Smooth muscle cell (in vitro differentiated cells): ENCODE measurements at regions not wholly inside any gene's neighbourhood (a gene's known extent, or its start where the extent isn't known, plus 50 kb on each side); places are given as distances from the start of the nearest gene placed in this dataset.

ENCODE experiments used
- DNase-seq: peaks from one replicate; lab custom pipeline; 2025; ENCODE audit not compliant: unreplicated experiment; lab: John Stamatoyannopoulos, UW
- H2AFZ ChIP-seq: fragments of 200-600 bp; sonication (generic); 2 replicates; pipeline ENCODE4 v1.6.0; 2016; ENCODE audit warnings: antibody characterized with exemption, low read depth, mild to moderate bottlenecking
- H3F3A ChIP-seq: fragments of 200-600 bp; sonication (generic); 2 replicates; pipeline ENCODE4 v1.6.0; 2017; ENCODE audit warnings: antibody characterized with exemption, low read depth
- H3K27ac ChIP-seq: fragments of 200-600 bp; sonication (generic); 2 replicates; pipeline ENCODE4 v1.5.1; 2016; ENCODE audit warnings: low read depth, mild to moderate bottlenecking
- H3K27me3 ChIP-seq: fragments of 200-600 bp; sonication (generic); 2 replicates; pipeline ENCODE4 v1.6.1; 2016; ENCODE audit warnings: low read depth, mild to moderate bottlenecking
- H3K36me3 ChIP-seq: fragments of 200-600 bp; sonication (generic); 2 replicates; pipeline ENCODE4 v1.5.1; 2016; ENCODE audit warnings: low read depth
- H3K4me1 ChIP-seq: fragments of 200-600 bp; sonication (generic); 2 replicates; pipeline ENCODE4 v1.5.1; 2016; ENCODE audit warnings: low read depth
- H3K4me2 ChIP-seq: fragments of 200-600 bp; sonication (generic); 2 replicates; pipeline ENCODE4 v1.6.0; 2016; ENCODE audit warnings: mild to moderate bottlenecking
- H3K4me3 ChIP-seq: fragments of 200-600 bp; sonication (generic); 2 replicates; pipeline ENCODE4 v1.5.1; 2016; ENCODE audit warnings: mild to moderate bottlenecking
- H3K79me2 ChIP-seq: fragments of 200-600 bp; sonication (generic); 2 replicates; pipeline ENCODE4 v1.6.0; 2016; ENCODE audit warnings: low read depth, mild to moderate bottlenecking
- H3K9ac ChIP-seq: fragments of 200-600 bp; sonication (generic); 2 replicates; pipeline ENCODE4 v1.6.0; 2016; ENCODE audit warnings: low read depth
- H3K9me3 ChIP-seq: fragments of 200-600 bp; sonication (generic); replicated peaks from 2 replicates; pipeline ENCODE4 v1.5.1; 2016; ENCODE audit warnings: low read depth
- H4K20me1 ChIP-seq: fragments of 200-600 bp; sonication (generic); 2 replicates; pipeline ENCODE4 v1.6.0; 2016; ENCODE audit warnings: low read depth
- CTCF ChIP-seq: fragments of 200-600 bp; sonication (generic); IDR thresholded peaks from 2 replicates; pipeline ENCODE4 v1.5.1; 2017; ENCODE audit warnings: borderline replicate concordance, mild to moderate bottlenecking, antibody characterized with exemption; ENCODE audit not compliant: insufficient read depth, poor library complexity, severe bottlenecking
- WGBS: methylation state at CpG from one replicate; pipeline ENCODE4 v1.1.7; 2016; ENCODE audit warnings: low lambda C conversion rate; 5-methylcytosine and 5-hydroxymethylcytosine counted together

GRCh38 chr18:78697446-78697845 lies 282.2 kb upstream of the SALL3 start:
- no peaks in the 10 kb centered on the region for H4K20me1 ChIP-seq
- no peak overlapping the region for H3K9ac ChIP-seq
- no peak overlapping the region for H3K4me3 ChIP-seq
- H3K79me2 ChIP-seq: no peaks in the 10 kb centered on the region
- WGBS: 95% methylated on average over 10 of the region's 10 CpGs
- no peak overlapping the region for H3K4me2 ChIP-seq
- H3F3A ChIP-seq: no peaks in the 10 kb centered on the region
- H3K36me3 ChIP-seq: no peaks in the 10 kb centered on the region
- H3K27ac ChIP-seq: no peak overlapping the region
- no peaks in the 10 kb centered on the region for H3K27me3 ChIP-seq
- no peaks in the 10 kb centered on the region for H3K9me3 ChIP-seq
- peaks cover 3% of the 10 kb centered on the region for H3K4me1 ChIP-seq
- DNase-seq: no peak
- TF ChIP-seq CTCF: no peak
- H2AFZ ChIP-seq: no peak overlapping the region

- no peaks in the 10 kb centered on the region for H3K79me2 ChIP-seq
- H3K4me1 ChIP-seq: peaks cover 3% of the 10 kb centered on the region
- H3K27me3 ChIP-seq: no peaks in the 10 kb centered on the region
- 83% methylated on average over 5 of the region's 5 CpGs for WGBS
- no peaks in the 10 kb centered on the region for H4K20me1 ChIP-seq
- no peak for DNase-seq
- H3F3A ChIP-seq: no peaks in the 10 kb centered on the region
- no peaks in the 10 kb centered on the region for H3K36me3 ChIP-seq
- H3K9me3 ChIP-seq: no peaks in the 10 kb centered on the region
- H3K4me3 ChIP-seq: no peak overlapping the region
- TF ChIP-seq CTCF: no peak
- no peak overlapping the region for H2AFZ ChIP-seq
- H3K27ac ChIP-seq: no peak overlapping the region
- no peak overlapping the region for H3K4me2 ChIP-seq
- no peak overlapping the region for H3K9ac ChIP-seq
Measured at GRCh38 chr18:78698914-78699313, 280.7 kb upstream of the SALL3 start.

GRCh38 chr18:78699499-78699898 lies 280.1 kb upstream of the SALL3 start:
- no peak overlapping the region for H3K27ac ChIP-seq
- no peaks in the 10 kb centered on the region for H3K36me3 ChIP-seq
- DNase-seq: no peak
- H3K4me3 ChIP-seq: no peak overlapping the region
- no peaks in the 10 kb centered on the region for H3F3A ChIP-seq
- H3K4me1 ChIP-seq: peaks cover 3% of the 10 kb centered on the region
- no peaks in the 10 kb centered on the region for H3K9me3 ChIP-seq
- H3K79me2 ChIP-seq: no peaks in the 10 kb centered on the region
- H3K4me2 ChIP-seq: no peak overlapping the region
- H3K9ac ChIP-seq: no peak overlapping the region
- TF ChIP-seq CTCF: no peak
- no peaks in the 10 kb centered on the region for H3K27me3 ChIP-seq
- WGBS: 94% methylated on average over 12 of the region's 12 CpGs
- no peaks in the 10 kb centered on the region for H4K20me1 ChIP-seq
- no peak overlapping the region for H2AFZ ChIP-seq

- H3K36me3 ChIP-seq: no peaks in the 10 kb centered on the region
- no peak for TF ChIP-seq CTCF
- H2AFZ ChIP-seq: no peak overlapping the region
- peaks cover 3% of the 10 kb centered on the region for H3K4me1 ChIP-seq
- WGBS: 73% methylated on average over 13 of the region's 13 CpGs
- no peak overlapping the region for H3K4me2 ChIP-seq
- no peak overlapping the region for H3K4me3 ChIP-seq
- H3K9me3 ChIP-seq: no peaks in the 10 kb centered on the region
- H3K27me3 ChIP-seq: no peaks in the 10 kb centered on the region
- no peak overlapping the region for H3K9ac ChIP-seq
- no peak for DNase-seq
- H3K27ac ChIP-seq: no peak overlapping the region
- no peaks in the 10 kb centered on the region for H3F3A ChIP-seq
- H3K79me2 ChIP-seq: no peaks in the 10 kb centered on the region
- no peaks in the 10 kb centered on the region for H4K20me1 ChIP-seq
Measured at GRCh38 chr18:78701771-78702396, 277.7 kb upstream of the SALL3 start.
